Ishikawa (cell line): ENCODE measurements at regions not wholly inside any gene's neighbourhood (a gene's known extent, or its start where the extent isn't known, plus 50 kb on each side); places are given as distances from the start of the nearest gene placed in this dataset.

Source experiments
- CEBPB ChIP-seq: IDR thresholded peaks from 2 replicates; pipeline ENCODE4 v1.6.1; 2012
- CREB1 ChIP-seq: IDR thresholded peaks from 2 replicates; pipeline ENCODE4 v1.6.1; 2012; ENCODE audit warnings: low read depth
- EGR1 ChIP-seq: IDR thresholded peaks from 2 replicates; pipeline ENCODE4 v1.6.1; 2012
- EP300 ChIP-seq: IDR thresholded peaks from 2 replicates; pipeline ENCODE4 v1.6.1; 2012; ENCODE audit warnings: borderline replicate concordance
- FOXM1 ChIP-seq: IDR thresholded peaks from 2 replicates; pipeline ENCODE4 v1.6.1; 2012; ENCODE audit warnings: low read depth, borderline replicate concordance
- NFIC ChIP-seq: IDR thresholded peaks from 2 replicates; pipeline ENCODE4 v1.6.1; 2012
- RAD21 ChIP-seq: IDR thresholded peaks from 2 replicates; pipeline ENCODE4 v1.6.1; 2012; ENCODE audit warnings: low read depth
- TAF1 ChIP-seq: IDR thresholded peaks from 2 replicates; pipeline ENCODE4 v1.6.1; 2012; ENCODE audit warnings: low read depth, mild to moderate bottlenecking
- TCF12 ChIP-seq: IDR thresholded peaks from 2 replicates; pipeline ENCODE4 v1.6.1; 2012; ENCODE audit warnings: low read depth
- TEAD4 ChIP-seq: IDR thresholded peaks from 2 replicates; pipeline ENCODE4 v1.6.1; 2012
- USF1 ChIP-seq: IDR thresholded peaks from 2 replicates; pipeline ENCODE4 v1.6.1; 2012
- YY1 ChIP-seq: IDR thresholded peaks from 2 replicates; pipeline ENCODE4 v1.6.1; 2012; ENCODE audit warnings: low read depth
- ZBTB7A ChIP-seq: IDR thresholded peaks from 2 replicates; pipeline ENCODE4 v1.6.1; 2012; ENCODE audit warnings: low read depth
- TF ChIP-seq, protein P1 (sequence below): IDR thresholded peaks from 2 replicates; pipeline ENCODE4 v1.6.1; 2012; ENCODE audit warnings: low read depth, mild to moderate bottlenecking
- TF ChIP-seq, protein P2 (sequence below): IDR thresholded peaks from 2 replicates; pipeline ENCODE4 v1.6.1; 2012

DNA sequence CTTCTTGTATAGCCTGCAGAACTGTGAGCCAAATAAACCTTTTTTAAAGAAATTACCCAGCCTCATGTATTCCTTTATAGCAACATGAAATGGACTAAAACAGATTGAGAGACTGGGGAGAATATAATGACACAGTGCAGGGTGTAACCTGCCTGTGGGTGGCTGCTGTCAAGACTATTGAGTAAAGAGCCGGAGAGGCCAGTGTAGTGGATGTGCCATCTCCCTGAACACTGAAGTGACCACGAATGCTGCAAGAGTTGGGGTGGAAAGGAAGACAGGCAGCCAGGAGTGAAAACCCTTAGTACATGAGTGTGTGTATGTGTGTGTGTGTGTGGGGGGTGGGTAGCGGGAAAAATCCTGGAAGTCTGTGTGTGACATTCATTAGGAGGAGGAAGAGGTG, 55.2 kb upstream of the FLT1 start:
- TF ChIP-seq USF1 (no peak), EP300 (no peak), TAF1 (no peak), YY1 (no peak), ZBTB7A (no peak), CEBPB (no peak), TEAD4 (no peak), EGR1 (no peak), TCF12 (no peak), RAD21 (no peak)

DNA sequence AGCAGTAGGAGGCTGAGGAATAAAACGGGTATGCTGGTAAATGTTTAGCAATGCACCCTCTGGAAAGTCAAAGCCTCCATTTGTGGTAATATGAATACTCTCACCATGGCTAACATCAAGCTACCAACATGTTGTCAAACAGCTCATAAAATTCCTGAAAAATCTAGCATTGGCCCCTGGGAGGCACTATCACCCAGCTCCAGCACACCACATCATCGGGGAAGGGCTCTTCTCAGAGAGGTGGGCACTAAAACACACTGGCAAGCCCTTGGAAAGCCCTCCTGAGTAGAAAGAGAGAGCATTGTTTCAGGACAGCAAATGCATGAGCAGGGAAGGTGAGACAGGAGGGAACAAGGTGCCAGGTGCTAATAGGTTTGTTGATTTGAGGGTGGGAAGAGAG, 53.9 kb upstream of the FLT1 start:
- TF ChIP-seq CEBPB (no peak), RAD21 (peak; percentile 43; the same call in 1 of the 2 replicates)

- TF ChIP-seq EGR1, result no peak
- TF ChIP-seq YY1, result no peak
- TF ChIP-seq USF1, result no peak
- TF ChIP-seq, protein P1, sequence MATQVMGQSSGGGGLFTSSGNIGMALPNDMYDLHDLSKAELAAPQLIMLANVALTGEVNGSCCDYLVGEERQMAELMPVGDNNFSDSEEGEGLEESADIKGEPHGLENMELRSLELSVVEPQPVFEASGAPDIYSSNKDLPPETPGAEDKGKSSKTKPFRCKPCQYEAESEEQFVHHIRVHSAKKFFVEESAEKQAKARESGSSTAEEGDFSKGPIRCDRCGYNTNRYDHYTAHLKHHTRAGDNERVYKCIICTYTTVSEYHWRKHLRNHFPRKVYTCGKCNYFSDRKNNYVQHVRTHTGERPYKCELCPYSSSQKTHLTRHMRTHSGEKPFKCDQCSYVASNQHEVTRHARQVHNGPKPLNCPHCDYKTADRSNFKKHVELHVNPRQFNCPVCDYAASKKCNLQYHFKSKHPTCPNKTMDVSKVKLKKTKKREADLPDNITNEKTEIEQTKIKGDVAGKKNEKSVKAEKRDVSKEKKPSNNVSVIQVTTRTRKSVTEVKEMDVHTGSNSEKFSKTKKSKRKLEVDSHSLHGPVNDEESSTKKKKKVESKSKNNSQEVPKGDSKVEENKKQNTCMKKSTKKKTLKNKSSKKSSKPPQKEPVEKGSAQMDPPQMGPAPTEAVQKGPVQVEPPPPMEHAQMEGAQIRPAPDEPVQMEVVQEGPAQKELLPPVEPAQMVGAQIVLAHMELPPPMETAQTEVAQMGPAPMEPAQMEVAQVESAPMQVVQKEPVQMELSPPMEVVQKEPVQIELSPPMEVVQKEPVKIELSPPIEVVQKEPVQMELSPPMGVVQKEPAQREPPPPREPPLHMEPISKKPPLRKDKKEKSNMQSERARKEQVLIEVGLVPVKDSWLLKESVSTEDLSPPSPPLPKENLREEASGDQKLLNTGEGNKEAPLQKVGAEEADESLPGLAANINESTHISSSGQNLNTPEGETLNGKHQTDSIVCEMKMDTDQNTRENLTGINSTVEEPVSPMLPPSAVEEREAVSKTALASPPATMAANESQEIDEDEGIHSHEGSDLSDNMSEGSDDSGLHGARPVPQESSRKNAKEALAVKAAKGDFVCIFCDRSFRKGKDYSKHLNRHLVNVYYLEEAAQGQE, result no peak
- TF ChIP-seq NFIC, result no peak
- no peak for TF ChIP-seq RAD21
- no peak for TF ChIP-seq ZBTB7A
- TF ChIP-seq TAF1, result no peak
- TF ChIP-seq CEBPB, result no peak
- TF ChIP-seq FOXM1, result no peak
Measured at GRCh38 chr13:28548468-28548867, 53.5 kb upstream of the FLT1 start.

- no peak for TF ChIP-seq ZBTB7A
- TF ChIP-seq NFIC, result no peak
- TF ChIP-seq, protein P1, result no peak
- TF ChIP-seq TAF1, result no peak
- no peak for TF ChIP-seq EP300
- TF ChIP-seq, protein P2, sequence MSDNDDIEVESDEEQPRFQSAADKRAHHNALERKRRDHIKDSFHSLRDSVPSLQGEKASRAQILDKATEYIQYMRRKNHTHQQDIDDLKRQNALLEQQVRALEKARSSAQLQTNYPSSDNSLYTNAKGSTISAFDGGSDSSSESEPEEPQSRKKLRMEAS, result no peak
- no peak for TF ChIP-seq CEBPB
- no peak for TF ChIP-seq FOXM1
- TF ChIP-seq CREB1, result no peak
- no peak for TF ChIP-seq EGR1
- no peak for TF ChIP-seq RAD21
- no peak for TF ChIP-seq USF1
- TF ChIP-seq TCF12, result no peak
- no peak for TF ChIP-seq YY1
- TF ChIP-seq TEAD4, result no peak
Measured at GRCh38 chr13:28545583-28546333, 50.8 kb upstream of the FLT1 start.
